ENCODE measurements at regions not wholly inside any gene's neighbourhood (a gene's known extent, or its start where the extent isn't known, plus 50 kb on each side); places are given as distances from the start of the nearest gene placed in this dataset.

DNA sequence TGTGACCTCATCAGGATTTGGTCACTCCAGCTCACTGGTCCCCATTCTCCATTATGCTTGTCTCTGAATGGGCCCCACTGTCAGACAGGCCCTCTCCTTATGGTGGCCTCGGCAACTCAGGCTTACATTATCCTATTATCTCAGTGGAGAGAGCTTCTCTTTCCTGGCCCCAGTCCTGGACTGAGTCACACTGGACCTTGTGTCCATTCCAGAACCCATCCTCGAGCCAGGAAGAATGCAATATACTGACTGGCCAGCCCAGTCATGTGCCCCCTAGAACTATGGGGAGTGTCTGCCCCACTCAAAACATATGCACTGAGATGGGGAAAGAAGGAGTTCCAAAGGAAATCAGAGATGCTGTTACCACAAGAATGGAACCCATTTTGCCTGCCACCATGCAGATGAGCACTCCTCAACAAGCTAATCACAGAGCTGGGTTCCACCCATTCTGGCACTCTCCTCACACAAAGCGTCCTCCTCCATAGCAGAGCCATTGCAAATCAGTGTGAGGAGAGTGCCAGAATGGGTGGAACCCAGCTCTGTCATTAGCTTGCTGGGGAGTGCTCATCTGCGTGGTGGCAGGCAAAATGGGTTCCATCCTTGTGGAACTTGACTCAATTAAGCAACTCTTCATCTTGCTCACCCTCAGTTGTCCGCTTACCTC is 71.9 kb downstream of the CHRNA1 start:
- H3K27me3 ChIP-seq (ENCODE audit: insufficient read depth, poor library complexity, severe bottlenecking) = peaks cover 3% of the 10 kb centered on the region
- no peak overlapping the region for H3K27ac ChIP-seq (replicated peaks)
- DNase-seq (ENCODE audit: low read depth in 1 of 2, low spot score in 1 of 2) = no peak
- TF ChIP-seq, protein P1, sequence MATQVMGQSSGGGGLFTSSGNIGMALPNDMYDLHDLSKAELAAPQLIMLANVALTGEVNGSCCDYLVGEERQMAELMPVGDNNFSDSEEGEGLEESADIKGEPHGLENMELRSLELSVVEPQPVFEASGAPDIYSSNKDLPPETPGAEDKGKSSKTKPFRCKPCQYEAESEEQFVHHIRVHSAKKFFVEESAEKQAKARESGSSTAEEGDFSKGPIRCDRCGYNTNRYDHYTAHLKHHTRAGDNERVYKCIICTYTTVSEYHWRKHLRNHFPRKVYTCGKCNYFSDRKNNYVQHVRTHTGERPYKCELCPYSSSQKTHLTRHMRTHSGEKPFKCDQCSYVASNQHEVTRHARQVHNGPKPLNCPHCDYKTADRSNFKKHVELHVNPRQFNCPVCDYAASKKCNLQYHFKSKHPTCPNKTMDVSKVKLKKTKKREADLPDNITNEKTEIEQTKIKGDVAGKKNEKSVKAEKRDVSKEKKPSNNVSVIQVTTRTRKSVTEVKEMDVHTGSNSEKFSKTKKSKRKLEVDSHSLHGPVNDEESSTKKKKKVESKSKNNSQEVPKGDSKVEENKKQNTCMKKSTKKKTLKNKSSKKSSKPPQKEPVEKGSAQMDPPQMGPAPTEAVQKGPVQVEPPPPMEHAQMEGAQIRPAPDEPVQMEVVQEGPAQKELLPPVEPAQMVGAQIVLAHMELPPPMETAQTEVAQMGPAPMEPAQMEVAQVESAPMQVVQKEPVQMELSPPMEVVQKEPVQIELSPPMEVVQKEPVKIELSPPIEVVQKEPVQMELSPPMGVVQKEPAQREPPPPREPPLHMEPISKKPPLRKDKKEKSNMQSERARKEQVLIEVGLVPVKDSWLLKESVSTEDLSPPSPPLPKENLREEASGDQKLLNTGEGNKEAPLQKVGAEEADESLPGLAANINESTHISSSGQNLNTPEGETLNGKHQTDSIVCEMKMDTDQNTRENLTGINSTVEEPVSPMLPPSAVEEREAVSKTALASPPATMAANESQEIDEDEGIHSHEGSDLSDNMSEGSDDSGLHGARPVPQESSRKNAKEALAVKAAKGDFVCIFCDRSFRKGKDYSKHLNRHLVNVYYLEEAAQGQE (IDR thresholded peaks at IDR 0.05; ENCODE audit: insufficient replicate concordance, low read depth) = no peak
- no peak for TF ChIP-seq SPI1 (IDR thresholded peaks at IDR 0.05; ENCODE audit: borderline replicate concordance, low read depth)
- TF ChIP-seq GABPA (IDR thresholded peaks at IDR 0.05; ENCODE audit: low read depth) = no peak
- no peak for TF ChIP-seq POLR2AphosphoS5 (IDR thresholded peaks at IDR 0.05; ENCODE audit: low read depth)
- TF ChIP-seq, protein P2, sequence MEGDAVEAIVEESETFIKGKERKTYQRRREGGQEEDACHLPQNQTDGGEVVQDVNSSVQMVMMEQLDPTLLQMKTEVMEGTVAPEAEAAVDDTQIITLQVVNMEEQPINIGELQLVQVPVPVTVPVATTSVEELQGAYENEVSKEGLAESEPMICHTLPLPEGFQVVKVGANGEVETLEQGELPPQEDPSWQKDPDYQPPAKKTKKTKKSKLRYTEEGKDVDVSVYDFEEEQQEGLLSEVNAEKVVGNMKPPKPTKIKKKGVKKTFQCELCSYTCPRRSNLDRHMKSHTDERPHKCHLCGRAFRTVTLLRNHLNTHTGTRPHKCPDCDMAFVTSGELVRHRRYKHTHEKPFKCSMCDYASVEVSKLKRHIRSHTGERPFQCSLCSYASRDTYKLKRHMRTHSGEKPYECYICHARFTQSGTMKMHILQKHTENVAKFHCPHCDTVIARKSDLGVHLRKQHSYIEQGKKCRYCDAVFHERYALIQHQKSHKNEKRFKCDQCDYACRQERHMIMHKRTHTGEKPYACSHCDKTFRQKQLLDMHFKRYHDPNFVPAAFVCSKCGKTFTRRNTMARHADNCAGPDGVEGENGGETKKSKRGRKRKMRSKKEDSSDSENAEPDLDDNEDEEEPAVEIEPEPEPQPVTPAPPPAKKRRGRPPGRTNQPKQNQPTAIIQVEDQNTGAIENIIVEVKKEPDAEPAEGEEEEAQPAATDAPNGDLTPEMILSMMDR (IDR thresholded peaks at IDR 0.05; ENCODE audit: insufficient read depth, low read length) = no peak
- no peak overlapping the region for H3K4me3 ChIP-seq (replicated peaks; ENCODE audit: insufficient read depth, low read length)

DNA sequence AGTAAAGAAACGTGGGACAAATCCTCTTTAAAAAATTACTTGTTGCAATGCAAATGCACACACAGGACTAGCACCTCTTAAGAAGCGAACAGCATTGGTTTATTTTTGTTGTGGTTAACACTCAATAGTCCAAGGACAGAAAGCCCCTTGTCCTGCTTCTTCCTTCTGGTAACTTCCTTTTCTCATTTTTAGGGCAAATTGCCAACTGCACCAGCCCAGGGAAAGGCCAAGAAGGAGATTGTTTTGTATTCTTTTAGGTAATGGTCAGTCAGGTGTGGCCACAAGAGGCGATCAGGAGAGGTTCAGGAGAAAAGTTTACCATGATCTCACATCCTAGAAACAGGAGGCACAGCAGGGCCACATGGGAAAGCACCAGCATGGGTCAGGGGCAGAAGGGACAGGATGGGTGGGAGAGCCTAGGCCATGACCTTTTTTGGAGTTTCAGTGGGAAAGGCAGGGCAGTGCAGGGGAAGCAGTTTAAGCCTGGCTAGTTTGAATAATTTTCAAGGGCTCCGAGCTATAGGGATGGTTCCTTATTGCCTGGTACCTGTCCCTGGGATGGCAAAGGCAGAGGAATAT is 73.0 kb downstream of the CHRNA1 start:
- Histone ChIP-seq H3K27me3 (ENCODE audit: insufficient read depth, poor library complexity, severe bottlenecking) (peaks cover 3% of the 10 kb centered on the region), H3K4me3 (replicated peaks; ENCODE audit: insufficient read depth, low read length) (no peak overlapping the region), H3K27ac (replicated peaks) (no peak overlapping the region)
- TF ChIP-seq GABPA (IDR thresholded peaks at IDR 0.05; ENCODE audit: low read depth) (no peak), POLR2AphosphoS5 (IDR thresholded peaks at IDR 0.05; ENCODE audit: low read depth) (no peak), SPI1 (IDR thresholded peaks at IDR 0.05; ENCODE audit: borderline replicate concordance, low read depth) (no peak)
- TF ChIP-seq, protein P1 (IDR thresholded peaks at IDR 0.05; ENCODE audit: insufficient replicate concordance, low read depth) = no peak
- no peak for DNase-seq (ENCODE audit: low read depth in 1 of 2, low spot score in 1 of 2)

DNA sequence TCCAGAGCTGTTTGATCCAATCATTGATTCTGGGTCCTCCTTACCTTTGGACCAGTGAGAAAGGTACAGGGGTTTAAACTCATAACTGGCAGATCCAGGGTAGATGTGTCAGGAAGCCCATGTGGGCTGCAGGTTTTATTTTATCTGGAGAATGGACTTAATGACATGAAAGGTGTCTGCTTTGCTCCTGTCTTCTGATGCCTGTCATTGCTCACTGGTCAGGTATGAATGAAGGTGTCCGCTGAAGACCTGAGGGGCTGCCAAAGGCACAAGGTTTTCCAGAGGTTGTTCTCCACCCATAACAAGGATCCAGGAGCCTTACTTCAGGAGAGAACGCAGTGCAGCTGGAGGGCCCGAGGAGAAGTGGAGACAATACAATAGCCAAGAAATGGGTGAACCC is 74.2 kb downstream of the CHRNA1 start:
- peaks cover 3% of the 10 kb centered on the region for H3K27me3 ChIP-seq (ENCODE audit: insufficient read depth, poor library complexity, severe bottlenecking)
- no peak for DNase-seq (ENCODE audit: low read depth in 1 of 2, low spot score in 1 of 2)
- H3K27ac ChIP-seq (replicated peaks) = no peak overlapping the region
- no peak overlapping the region for H3K4me3 ChIP-seq (replicated peaks; ENCODE audit: insufficient read depth, low read length)
- TF ChIP-seq POLR2AphosphoS5 (IDR thresholded peaks at IDR 0.05; ENCODE audit: low read depth) = no peak
- no peak for TF ChIP-seq GABPA (IDR thresholded peaks at IDR 0.05; ENCODE audit: low read depth)
- TF ChIP-seq, protein P1 (IDR thresholded peaks at IDR 0.05; ENCODE audit: insufficient replicate concordance, low read depth) = no peak
- no peak for TF ChIP-seq SPI1 (IDR thresholded peaks at IDR 0.05; ENCODE audit: borderline replicate concordance, low read depth)
- TF ChIP-seq, protein P2 (IDR thresholded peaks at IDR 0.05; ENCODE audit: insufficient read depth, low read length) = no peak
